HepG2 (cell line): ENCODE measurements at regions not wholly inside any gene's neighbourhood (a gene's known extent, or its start where the extent isn't known, plus 50 kb on each side); places are given as distances from the start of the nearest gene placed in this dataset.

Experiments
- ATAC-seq: fragments of 200-7000 bp; cut with Tn5 transposase; 3 replicates; pipeline ENCODE4 v1.9.1; 2020; ENCODE audit warnings: mild to moderate bottlenecking, moderate library complexity
- BruUV-seq: library from RNA; stranded (reverse); fragments of 400-500 nt; replicated peaks from 2 replicates; lab custom pipeline; 2021; lab: Mats Ljungman, UMichigan
- CTCF ChIA-PET: fragments of 300-600 bp; formaldehyde crosslinking; extraction: SDS; loops from one replicate; lab custom pipeline; 2021; ENCODE audit warnings: low total read pairs, inconsistent platforms, low intra/inter-chr PET ratio; lab: Yijun Ruan, JAX
- POLR2A ChIA-PET: fragments of 350-600 bp; sonication (Branson Sonifier 250); formaldehyde crosslinking; loops from one replicate; lab custom pipeline; 2020; ENCODE audit warnings: antibody characterized with exemption, inconsistent platforms; lab: Yijun Ruan, JAX
- DNase-seq: peaks from one replicate; pipeline ENCODE4 v3.0.0-alpha.2; 2015; ENCODE audit warnings: low spot score
- FAIRE-seq: peaks from 3 replicates; lab custom pipeline; 2011; peaks lifted over from hg19 to GRCh38; lab: Jason Lieb, UNC
- H2AFZ ChIP-seq: one replicate; pipeline ENCODE4 v1.6.1; 2011; ENCODE audit warnings: low read length, inconsistent platforms
- H3K27ac ChIP-seq: fragments of 300-600 bp; 3 replicates; pipeline ENCODE4 v1.8.0; 2011; ENCODE audit warnings: mixed run types, mild to moderate bottlenecking, mixed read lengths, low read length, inconsistent platforms; ENCODE audit not compliant: insufficient read depth; ENCODE audit errors: extremely low read length
- H3K27me3 ChIP-seq, 2 experiments: fragments of 200-600 bp in 1 of 2; 2 replicates in 1 of 2; 3 replicates in 1 of 2; pipeline versions ENCODE4 v1.6.0 to v1.8.0; 2011; ENCODE audit warnings: low read length in 2 of 2, mild to moderate bottlenecking in 2 of 2, moderate library complexity in 2 of 2, inconsistent platforms in 1 of 2; ENCODE audit not compliant: insufficient read depth in 2 of 2, control insufficient read depth in 1 of 2
- H3K36me3 ChIP-seq, 2 experiments: fragments of 200-600 bp in 1 of 2; replicated peaks in 1 of 2; 2 replicates in 1 of 2; 3 replicates in 1 of 2; pipeline versions ENCODE4 v1.5.1 to v1.8.0; 2011; ENCODE audit warnings: low read length in 2 of 2, inconsistent platforms in 1 of 2; ENCODE audit not compliant: insufficient read depth in 2 of 2, control insufficient read depth in 1 of 2
- H3K4me1 ChIP-seq: 2 replicates; pipeline ENCODE4 v1.5.1; 2012; ENCODE audit warnings: low read length, inconsistent platforms; ENCODE audit not compliant: insufficient read depth
- H3K4me2 ChIP-seq: 2 replicates; pipeline ENCODE4 v1.6.0; 2011; ENCODE audit warnings: low read depth, low read length, inconsistent platforms
- H3K4me3 ChIP-seq, 3 experiments: fragments of 200-600 bp in 1 of 3; sonication (generic), shearing (Covaris generic) in 1 of 3; replicated peaks in 1 of 3; 2 replicates each; pipeline ENCODE4 v1.5.1; 2011 to 2016; ENCODE audit warnings: low read length in 3 of 3, inconsistent platforms in 2 of 3, low read depth in 2 of 3, mild to moderate bottlenecking in 2 of 3, control low read depth in 1 of 3, mixed read lengths in 1 of 3; ENCODE audit not compliant: insufficient read depth in 1 of 3
- H3K79me2 ChIP-seq: one replicate; pipeline ENCODE4 v1.6.1; 2011; ENCODE audit warnings: low read length, inconsistent platforms; ENCODE audit not compliant: insufficient read depth
- H3K9ac ChIP-seq: 2 replicates; pipeline ENCODE4 v1.6.0; 2011; ENCODE audit warnings: mild to moderate bottlenecking, low read depth, low read length, inconsistent platforms; ENCODE audit not compliant: insufficient read depth
- H3K9me3 ChIP-seq: 2 replicates; pipeline ENCODE4 v1.5.1; 2012; ENCODE audit warnings: mild to moderate bottlenecking, low read length
- H4K20me1 ChIP-seq: 2 replicates; pipeline ENCODE4 v1.6.0; 2011; ENCODE audit warnings: inconsistent platforms, mild to moderate bottlenecking, low read length, moderate library complexity; ENCODE audit not compliant: insufficient read depth
- CCAR2 ChIP-seq: fragments of 200-400 bp; formaldehyde crosslinking; optimal IDR thresholded peaks from 2 replicates; pipeline ENCODE3; 2018; ENCODE audit warnings: low read depth, mild to moderate bottlenecking, low read length, moderate library complexity
- MIXL1 ChIP-seq: IDR thresholded peaks from 2 replicates; pipeline ENCODE4 v1.6.1; 2016
- ZNF547 ChIP-seq: sonication (generic); formaldehyde crosslinking; IDR thresholded peaks from 2 replicates; pipeline ENCODE4 v1.5.1; 2020; ENCODE audit warnings: mild to moderate bottlenecking, missing genetic modification reagents
- ZNF629 ChIP-seq: sonication (generic); formaldehyde crosslinking; conservative IDR thresholded peaks from 2 replicates; pipeline ENCODE4 v1.5.0; 2020; ENCODE audit warnings: missing genetic modification reagents
- WGBS: methylation state at CpG from one replicate; pipeline ENCODE4 v1.1.6; 2017; ENCODE audit warnings: low lambda C conversion rate; 5-methylcytosine and 5-hydroxymethylcytosine counted together
- in situ Hi-C: cut with HindIII; loops from 2 replicates; pipeline ENCODE4 v1.10.0; 2017; ENCODE audit warnings: low pct_unique_long_range_greater_than_20kb; ENCODE audit not compliant: extremely low pct_ligation_motif_present
- intact Hi-C: fragments of 100-400 bp; cut with micrococcal nuclease; formaldehyde crosslinking; loops from one replicate; pipeline ENCODE4 v1.10.0; 2022; ENCODE audit not compliant: unreplicated experiment
- TF ChIP-seq, protein P1 (sequence below): sonication (generic); formaldehyde crosslinking; IDR thresholded peaks from 2 replicates; pipeline ENCODE4 v1.4.0; 2020; ENCODE audit warnings: mild to moderate bottlenecking, missing genetic modification reagents, borderline replicate concordance
- TF ChIP-seq, protein P2 (sequence below): sonication (generic); formaldehyde crosslinking; IDR thresholded peaks from 2 replicates; pipeline ENCODE4 v1.8.0; 2022; ENCODE audit warnings: mild to moderate bottlenecking, missing genetic modification reagents, moderate library complexity
- TF ChIP-seq, protein P3 (sequence below), 2 experiments: fragments of 450-650 bp in 1 of 2; sonication (generic) in 1 of 2; formaldehyde crosslinking in 1 of 2; IDR thresholded peaks; 2 replicates each; pipeline versions ENCODE4 v1.6.1 to v1.8.0; 2016 to 2022; ENCODE audit warnings: antibody characterized with exemption in 1 of 2, mild to moderate bottlenecking in 1 of 2, missing genetic modification reagents in 1 of 2
- TF ChIP-seq, protein P4 (sequence below): IDR thresholded peaks from 2 replicates; pipeline ENCODE4 v1.6.1; 2016; ENCODE audit warnings: low read depth, borderline replicate concordance

DNA sequence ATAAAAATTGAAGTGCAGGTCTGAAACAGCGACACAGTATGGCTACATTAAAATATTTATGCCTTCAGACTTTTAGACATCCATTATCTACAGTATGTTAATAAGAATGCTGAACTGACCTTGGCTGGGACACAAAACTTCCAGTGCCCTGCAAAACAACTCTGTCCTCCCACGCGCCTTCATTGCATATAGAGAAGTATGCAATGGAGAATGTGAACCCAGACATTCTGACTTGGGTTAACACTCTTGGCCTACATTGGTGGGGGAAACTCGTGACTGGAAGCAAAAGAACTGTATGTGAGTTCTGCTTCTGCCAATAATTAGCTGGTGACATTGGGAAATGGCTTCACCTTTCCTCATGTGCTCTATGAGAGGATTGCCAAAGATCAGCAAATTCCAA is 110.5 kb upstream of the SLC24A5 start (continued):
- TF ChIP-seq, protein P1, sequence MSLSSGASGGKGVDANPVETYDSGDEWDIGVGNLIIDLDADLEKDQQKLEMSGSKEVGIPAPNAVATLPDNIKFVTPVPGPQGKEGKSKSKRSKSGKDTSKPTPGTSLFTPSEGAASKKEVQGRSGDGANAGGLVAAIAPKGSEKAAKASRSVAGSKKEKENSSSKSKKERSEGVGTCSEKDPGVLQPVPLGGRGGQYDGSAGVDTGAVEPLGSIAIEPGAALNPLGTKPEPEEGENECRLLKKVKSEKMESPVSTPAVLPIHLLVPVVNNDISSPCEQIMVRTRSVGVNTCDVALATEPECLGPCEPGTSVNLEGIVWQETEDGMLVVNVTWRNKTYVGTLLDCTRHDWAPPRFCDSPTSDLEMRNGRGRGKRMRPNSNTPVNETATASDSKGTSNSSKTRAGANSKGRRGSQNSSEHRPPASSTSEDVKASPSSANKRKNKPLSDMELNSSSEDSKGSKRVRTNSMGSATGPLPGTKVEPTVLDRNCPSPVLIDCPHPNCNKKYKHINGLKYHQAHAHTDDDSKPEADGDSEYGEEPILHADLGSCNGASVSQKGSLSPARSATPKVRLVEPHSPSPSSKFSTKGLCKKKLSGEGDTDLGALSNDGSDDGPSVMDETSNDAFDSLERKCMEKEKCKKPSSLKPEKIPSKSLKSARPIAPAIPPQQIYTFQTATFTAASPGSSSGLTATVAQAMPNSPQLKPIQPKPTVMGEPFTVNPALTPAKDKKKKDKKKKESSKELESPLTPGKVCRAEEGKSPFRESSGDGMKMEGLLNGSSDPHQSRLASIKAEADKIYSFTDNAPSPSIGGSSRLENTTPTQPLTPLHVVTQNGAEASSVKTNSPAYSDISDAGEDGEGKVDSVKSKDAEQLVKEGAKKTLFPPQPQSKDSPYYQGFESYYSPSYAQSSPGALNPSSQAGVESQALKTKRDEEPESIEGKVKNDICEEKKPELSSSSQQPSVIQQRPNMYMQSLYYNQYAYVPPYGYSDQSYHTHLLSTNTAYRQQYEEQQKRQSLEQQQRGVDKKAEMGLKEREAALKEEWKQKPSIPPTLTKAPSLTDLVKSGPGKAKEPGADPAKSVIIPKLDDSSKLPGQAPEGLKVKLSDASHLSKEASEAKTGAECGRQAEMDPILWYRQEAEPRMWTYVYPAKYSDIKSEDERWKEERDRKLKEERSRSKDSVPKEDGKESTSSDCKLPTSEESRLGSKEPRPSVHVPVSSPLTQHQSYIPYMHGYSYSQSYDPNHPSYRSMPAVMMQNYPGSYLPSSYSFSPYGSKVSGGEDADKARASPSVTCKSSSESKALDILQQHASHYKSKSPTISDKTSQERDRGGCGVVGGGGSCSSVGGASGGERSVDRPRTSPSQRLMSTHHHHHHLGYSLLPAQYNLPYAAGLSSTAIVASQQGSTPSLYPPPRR = no peak
- TF ChIP-seq ZNF629 (CRISPR knock-in tag) = no peak

DNA sequence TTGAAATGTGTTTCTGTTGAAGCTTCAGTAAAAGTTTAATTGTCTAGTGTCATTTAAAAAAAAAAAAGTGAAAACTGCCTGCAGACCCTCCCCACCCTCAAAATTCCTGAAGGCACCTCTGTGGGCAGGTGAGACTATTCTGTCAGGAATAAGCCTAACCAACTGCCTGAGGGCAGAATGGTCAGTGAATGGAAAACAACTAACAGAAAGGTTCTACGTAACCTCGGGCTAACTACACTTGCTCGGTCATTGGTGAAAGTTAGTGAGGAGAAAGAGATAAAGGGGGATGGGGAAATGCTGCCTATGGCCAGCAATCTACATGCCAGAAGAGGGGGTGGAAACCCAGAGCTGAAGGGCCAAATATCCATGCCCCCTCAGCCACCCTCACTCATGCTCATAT is 108.6 kb upstream of the SLC24A5 start:
- no peaks in the 10 kb centered on the region for H3K27me3 ChIP-seq
- 2% methylated on average over 3 of the region's 3 CpGs for WGBS
- H3K4me2 ChIP-seq = no peak overlapping the region
- DNase-seq (no peak), ATAC-seq (no peak), FAIRE-seq (no peak)
- no TSS peak for BruUV-seq
- H3K9ac ChIP-seq = no peak overlapping the region
- no peak overlapping the region for H2AFZ ChIP-seq
- ChIA-PET POLR2A (no interaction called here), CTCF (no interaction called here)
- intact Hi-C loops = no loop called here
- no peak overlapping the region for H3K27ac ChIP-seq
- H3K4me3 ChIP-seq = no peak overlapping the region
- in situ Hi-C loops = no loop called here
- H4K20me1 ChIP-seq = no peaks in the 10 kb centered on the region
- H3K4me1 ChIP-seq = no peaks in the 10 kb centered on the region
- no peaks in the 10 kb centered on the region for H3K79me2 ChIP-seq
- peaks cover 22% of the 10 kb centered on the region for H3K9me3 ChIP-seq
- no peaks in the 10 kb centered on the region for H3K36me3 ChIP-seq
- TF ChIP-seq, protein P2, sequence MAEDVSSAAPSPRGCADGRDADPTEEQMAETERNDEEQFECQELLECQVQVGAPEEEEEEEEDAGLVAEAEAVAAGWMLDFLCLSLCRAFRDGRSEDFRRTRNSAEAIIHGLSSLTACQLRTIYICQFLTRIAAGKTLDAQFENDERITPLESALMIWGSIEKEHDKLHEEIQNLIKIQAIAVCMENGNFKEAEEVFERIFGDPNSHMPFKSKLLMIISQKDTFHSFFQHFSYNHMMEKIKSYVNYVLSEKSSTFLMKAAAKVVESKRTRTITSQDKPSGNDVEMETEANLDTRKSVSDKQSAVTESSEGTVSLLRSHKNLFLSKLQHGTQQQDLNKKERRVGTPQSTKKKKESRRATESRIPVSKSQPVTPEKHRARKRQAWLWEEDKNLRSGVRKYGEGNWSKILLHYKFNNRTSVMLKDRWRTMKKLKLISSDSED = no peak
- no peak for TF ChIP-seq CCAR2
- TF ChIP-seq ZNF547 (CRISPR knock-in tag) = no peak
- no peak for TF ChIP-seq MIXL1 (CRISPR knock-in tag)
- TF ChIP-seq, protein P3, sequence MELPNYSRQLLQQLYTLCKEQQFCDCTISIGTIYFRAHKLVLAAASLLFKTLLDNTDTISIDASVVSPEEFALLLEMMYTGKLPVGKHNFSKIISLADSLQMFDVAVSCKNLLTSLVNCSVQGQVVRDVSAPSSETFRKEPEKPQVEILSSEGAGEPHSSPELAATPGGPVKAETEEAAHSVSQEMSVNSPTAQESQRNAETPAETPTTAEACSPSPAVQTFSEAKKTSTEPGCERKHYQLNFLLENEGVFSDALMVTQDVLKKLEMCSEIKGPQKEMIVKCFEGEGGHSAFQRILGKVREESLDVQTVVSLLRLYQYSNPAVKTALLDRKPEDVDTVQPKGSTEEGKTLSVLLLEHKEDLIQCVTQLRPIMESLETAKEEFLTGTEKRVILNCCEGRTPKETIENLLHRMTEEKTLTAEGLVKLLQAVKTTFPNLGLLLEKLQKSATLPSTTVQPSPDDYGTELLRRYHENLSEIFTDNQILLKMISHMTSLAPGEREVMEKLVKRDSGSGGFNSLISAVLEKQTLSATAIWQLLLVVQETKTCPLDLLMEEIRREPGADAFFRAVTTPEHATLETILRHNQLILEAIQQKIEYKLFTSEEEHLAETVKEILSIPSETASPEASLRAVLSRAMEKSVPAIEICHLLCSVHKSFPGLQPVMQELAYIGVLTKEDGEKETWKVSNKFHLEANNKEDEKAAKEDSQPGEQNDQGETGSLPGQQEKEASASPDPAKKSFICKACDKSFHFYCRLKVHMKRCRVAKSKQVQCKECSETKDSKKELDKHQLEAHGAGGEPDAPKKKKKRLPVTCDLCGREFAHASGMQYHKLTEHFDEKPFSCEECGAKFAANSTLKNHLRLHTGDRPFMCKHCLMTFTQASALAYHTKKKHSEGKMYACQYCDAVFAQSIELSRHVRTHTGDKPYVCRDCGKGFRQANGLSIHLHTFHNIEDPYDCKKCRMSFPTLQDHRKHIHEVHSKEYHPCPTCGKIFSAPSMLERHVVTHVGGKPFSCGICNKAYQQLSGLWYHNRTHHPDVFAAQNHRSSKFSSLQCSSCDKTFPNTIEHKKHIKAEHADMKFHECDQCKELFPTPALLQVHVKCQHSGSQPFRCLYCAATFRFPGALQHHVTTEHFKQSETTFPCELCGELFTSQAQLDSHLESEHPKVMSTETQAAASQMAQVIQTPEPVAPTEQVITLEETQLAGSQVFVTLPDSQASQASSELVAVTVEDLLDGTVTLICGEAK (IDR thresholded peaks at IDR 0.05) = no peak
- TF ChIP-seq, protein P3 (CRISPR knock-in tag; IDR thresholded peaks at IDR 0.05) = no peak
- TF ChIP-seq, protein P4, sequence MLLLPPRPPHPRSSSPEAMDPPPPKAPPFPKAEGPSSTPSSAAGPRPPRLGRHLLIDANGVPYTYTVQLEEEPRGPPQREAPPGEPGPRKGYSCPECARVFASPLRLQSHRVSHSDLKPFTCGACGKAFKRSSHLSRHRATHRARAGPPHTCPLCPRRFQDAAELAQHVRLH (CRISPR knock-in tag) = no peak
